Astrocyte (in vitro differentiated cells and primary cell): ENCODE measurements at regions not wholly inside any gene's neighbourhood (a gene's known extent, or its start where the extent isn't known, plus 50 kb on each side); places are given as distances from the start of the nearest gene placed in this dataset.

Experiments used
- DNase-seq: peaks from one replicate; pipeline ENCODE4 v3.0.0-alpha.2; 2010; ENCODE audit warnings: low read depth
- FAIRE-seq: peaks from 2 replicates; lab custom pipeline; 2011; peaks lifted over from hg19 to GRCh38; lab: Jason Lieb, UNC
- H2AFZ ChIP-seq: 2 replicates; pipeline ENCODE4 v1.6.0; 2012; ENCODE audit warnings: low read depth, low read length, inconsistent platforms
- H3K27ac ChIP-seq: 2 replicates; pipeline ENCODE4 v1.5.1; 2011; ENCODE audit warnings: low read depth, low read length, inconsistent platforms
- H3K27me3 ChIP-seq: 2 replicates; pipeline ENCODE4 v1.6.0; 2011; ENCODE audit warnings: low read length, inconsistent platforms; ENCODE audit not compliant: insufficient read depth
- H3K36me3 ChIP-seq: 2 replicates; pipeline ENCODE4 v1.5.1; 2011; ENCODE audit warnings: low read length, inconsistent platforms; ENCODE audit not compliant: insufficient read depth
- H3K4me1 ChIP-seq: 2 replicates; pipeline ENCODE4 v1.5.1; 2011; ENCODE audit warnings: low read length, inconsistent platforms; ENCODE audit not compliant: insufficient read depth
- H3K4me2 ChIP-seq: 2 replicates; pipeline ENCODE4 v1.6.0; 2012; ENCODE audit warnings: low read length, inconsistent platforms
- H3K4me3 ChIP-seq: 2 replicates; pipeline ENCODE4 v1.5.1; 2011; ENCODE audit warnings: low read depth, mild to moderate bottlenecking, low read length, inconsistent platforms; ENCODE audit not compliant: insufficient read depth
- H3K79me2 ChIP-seq: 2 replicates; pipeline ENCODE4 v1.6.0; 2012; ENCODE audit warnings: mild to moderate bottlenecking, low read length, inconsistent platforms; ENCODE audit not compliant: insufficient read depth
- H3K9ac ChIP-seq: 2 replicates; pipeline ENCODE4 v1.6.0; 2012; ENCODE audit warnings: mild to moderate bottlenecking, low read length, inconsistent platforms
- H3K9me3 ChIP-seq: 2 replicates; pipeline ENCODE4 v1.5.1; 2012; ENCODE audit warnings: low read depth, mild to moderate bottlenecking, low read length, inconsistent platforms; ENCODE audit not compliant: insufficient read depth
- H4K20me1 ChIP-seq: 2 replicates; pipeline ENCODE4 v1.6.0; 2012; ENCODE audit warnings: low read length, inconsistent platforms; ENCODE audit not compliant: insufficient read depth
- H3K27ac Mint-ChIP-seq: one replicate; pipeline ENCODE4 v1.8.0; 2021; ENCODE audit warnings: mild to moderate bottlenecking, mixed read lengths; ENCODE audit not compliant: unreplicated experiment
- H3K27me3 Mint-ChIP-seq: one replicate; pipeline ENCODE4 v1.8.0; 2021; ENCODE audit warnings: low read depth, mixed read lengths; ENCODE audit not compliant: unreplicated experiment
- H3K36me3 Mint-ChIP-seq: one replicate; pipeline ENCODE4 v1.8.0; 2021; ENCODE audit warnings: low read depth, mixed read lengths; ENCODE audit not compliant: unreplicated experiment
- H3K4me1 Mint-ChIP-seq: one replicate; pipeline ENCODE4 v1.8.0; 2021; ENCODE audit warnings: low read depth, mixed read lengths; ENCODE audit not compliant: unreplicated experiment
- H3K4me3 Mint-ChIP-seq: one replicate; pipeline ENCODE4 v1.8.0; 2021; ENCODE audit warnings: mild to moderate bottlenecking, moderate library complexity, mixed read lengths; ENCODE audit not compliant: unreplicated experiment
- H3K9me3 Mint-ChIP-seq: one replicate; pipeline ENCODE4 v1.8.0; 2021; ENCODE audit warnings: mild to moderate bottlenecking, mixed read lengths; ENCODE audit not compliant: unreplicated experiment
- EZH2 ChIP-seq: IDR thresholded peaks from 2 replicates; pipeline ENCODE4 v1.6.1; 2012; ENCODE audit warnings: mild to moderate bottlenecking, low read length, inconsistent platforms; ENCODE audit not compliant: insufficient read depth
- TF ChIP-seq, protein P1 (sequence below): IDR thresholded peaks from 2 replicates; pipeline ENCODE4 v1.5.1; 2011; ENCODE audit warnings: low read depth, mild to moderate bottlenecking, inconsistent platforms, low read length, moderate library complexity; ENCODE audit not compliant: insufficient read depth

GRCh38 chr2:163877316-163877715 lies 141.5 kb upstream of the FIGN start:
- no peaks in the 10 kb centered on the region for H3K36me3 Mint-ChIP-seq
- Histone ChIP-seq H3K4me3 (no peak overlapping the region), H3K27me3 (no peaks in the 10 kb centered on the region), H4K20me1 (no peaks in the 10 kb centered on the region), H3K36me3 (no peaks in the 10 kb centered on the region), H3K79me2 (no peaks in the 10 kb centered on the region), H3K9me3 (no peaks in the 10 kb centered on the region), H3K4me2 (peak overlapping the region; percentile 41), H3K27ac (no peak overlapping the region), H3K4me1 (no peaks in the 10 kb centered on the region), H3K9ac (no peak overlapping the region), H2AFZ (no peak overlapping the region)
- H3K4me1 Mint-ChIP-seq = peaks cover 7% of the 10 kb centered on the region
- no peaks in the 10 kb centered on the region for H3K27me3 Mint-ChIP-seq
- TF ChIP-seq EZH2 = no peak
- TF ChIP-seq, protein P1, sequence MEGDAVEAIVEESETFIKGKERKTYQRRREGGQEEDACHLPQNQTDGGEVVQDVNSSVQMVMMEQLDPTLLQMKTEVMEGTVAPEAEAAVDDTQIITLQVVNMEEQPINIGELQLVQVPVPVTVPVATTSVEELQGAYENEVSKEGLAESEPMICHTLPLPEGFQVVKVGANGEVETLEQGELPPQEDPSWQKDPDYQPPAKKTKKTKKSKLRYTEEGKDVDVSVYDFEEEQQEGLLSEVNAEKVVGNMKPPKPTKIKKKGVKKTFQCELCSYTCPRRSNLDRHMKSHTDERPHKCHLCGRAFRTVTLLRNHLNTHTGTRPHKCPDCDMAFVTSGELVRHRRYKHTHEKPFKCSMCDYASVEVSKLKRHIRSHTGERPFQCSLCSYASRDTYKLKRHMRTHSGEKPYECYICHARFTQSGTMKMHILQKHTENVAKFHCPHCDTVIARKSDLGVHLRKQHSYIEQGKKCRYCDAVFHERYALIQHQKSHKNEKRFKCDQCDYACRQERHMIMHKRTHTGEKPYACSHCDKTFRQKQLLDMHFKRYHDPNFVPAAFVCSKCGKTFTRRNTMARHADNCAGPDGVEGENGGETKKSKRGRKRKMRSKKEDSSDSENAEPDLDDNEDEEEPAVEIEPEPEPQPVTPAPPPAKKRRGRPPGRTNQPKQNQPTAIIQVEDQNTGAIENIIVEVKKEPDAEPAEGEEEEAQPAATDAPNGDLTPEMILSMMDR = no peak
- no peak overlapping the region for H3K4me3 Mint-ChIP-seq
- H3K9me3 Mint-ChIP-seq = no peaks in the 10 kb centered on the region
- FAIRE-seq (no peak), DNase-seq (peak; percentile 51)
- H3K27ac Mint-ChIP-seq = peak overlapping the region; percentile 37

DNA sequence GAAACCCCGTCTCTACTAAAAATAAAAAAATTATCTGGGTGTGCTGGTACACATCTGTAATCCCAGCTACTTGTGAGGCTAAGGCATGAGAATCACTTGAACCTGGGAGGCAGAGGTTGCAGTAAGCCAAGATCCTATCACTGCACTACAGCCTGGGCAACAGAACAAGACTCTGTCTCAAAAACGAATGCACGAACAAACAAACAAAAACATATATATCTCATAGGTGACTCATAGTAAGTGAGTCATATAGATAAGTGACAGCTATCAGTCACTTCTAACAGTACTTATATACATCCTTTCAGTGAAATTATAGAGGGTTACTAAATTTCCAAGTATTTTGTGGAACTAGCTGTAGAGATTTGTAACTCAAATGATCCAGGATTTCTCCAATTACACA lies 127.3 kb upstream of the FIGN start:
- Histone ChIP-seq H3K79me2 (no peaks in the 10 kb centered on the region), H3K27me3 (no peaks in the 10 kb centered on the region), H3K9me3 (no peaks in the 10 kb centered on the region), H4K20me1 (no peaks in the 10 kb centered on the region), H3K9ac (no peak overlapping the region), H3K27ac (no peak overlapping the region), H3K4me1 (no peaks in the 10 kb centered on the region), H2AFZ (no peak overlapping the region), H3K4me2 (no peak overlapping the region), H3K36me3 (no peaks in the 10 kb centered on the region), H3K4me3 (no peak overlapping the region)
- Mint-ChIP-seq H3K4me3 (no peak overlapping the region), H3K27ac (no peak overlapping the region), H3K9me3 (peaks cover 4% of the 10 kb centered on the region), H3K4me1 (no peaks in the 10 kb centered on the region), H3K27me3 (no peaks in the 10 kb centered on the region), H3K36me3 (no peaks in the 10 kb centered on the region)
- FAIRE-seq (no peak), DNase-seq (no peak)
- TF ChIP-seq, protein P1 = no peak
- no peak for TF ChIP-seq EZH2

- Mint-ChIP-seq H3K27ac (no peak overlapping the region), H3K9me3 (no peaks in the 10 kb centered on the region), H3K36me3 (no peaks in the 10 kb centered on the region), H3K4me3 (no peak overlapping the region), H3K27me3 (no peaks in the 10 kb centered on the region), H3K4me1 (peaks cover 3% of the 10 kb centered on the region)
- FAIRE-seq (no peak), DNase-seq (no peak)
- Histone ChIP-seq H3K4me2 (no peak overlapping the region), H3K36me3 (no peaks in the 10 kb centered on the region), H4K20me1 (no peaks in the 10 kb centered on the region), H3K9me3 (no peaks in the 10 kb centered on the region), H3K4me1 (no peaks in the 10 kb centered on the region), H3K79me2 (no peaks in the 10 kb centered on the region), H3K4me3 (no peak overlapping the region), H3K9ac (no peak overlapping the region), H2AFZ (no peak overlapping the region), H3K27me3 (no peaks in the 10 kb centered on the region), H3K27ac (no peak overlapping the region)
- TF ChIP-seq, protein P1 = no peak
- TF ChIP-seq EZH2 = no peak
Measured at GRCh38 chr2:163859951-163860350, 124.1 kb upstream of the FIGN start.
